GM21390 (cell line): ENCODE measurements at regions not wholly inside any gene's neighbourhood (a gene's known extent, or its start where the extent isn't known, plus 50 kb on each side); places are given as distances from the start of the nearest gene placed in this dataset.

Experiments used
- ATAC-seq: cut with Tn5 transposase; IDR thresholded peaks from one replicate; pipeline ENCODE4 v1.9.1; 2021; ENCODE audit not compliant: unreplicated experiment

- ATAC-seq: no peak
Observed at GRCh38 chr4:58711039-58711438, 1600.9 kb upstream of the IGFBP7 start.

GRCh38 chr4:58688568-58688967, 1578.4 kb upstream of the IGFBP7 start:
- ATAC-seq: no peak

- ATAC-seq: no peak
Observed at GRCh38 chr4:58679886-58680285, 1569.7 kb upstream of the IGFBP7 start.

GRCh38 chr4:58679051-58679450, 1568.9 kb upstream of the IGFBP7 start:
- no peak for ATAC-seq

- no peak for ATAC-seq
Observed at GRCh38 chr4:58669783-58670182, 1559.6 kb upstream of the IGFBP7 start.

GRCh38 chr4:58665649-58666048, 1555.5 kb upstream of the IGFBP7 start:
- ATAC-seq: no peak

- ATAC-seq: no peak
Observed at GRCh38 chr4:58658701-58659100, 1548.5 kb upstream of the IGFBP7 start.

- no peak for ATAC-seq
Observed at GRCh38 chr4:58653251-58653650, 1543.1 kb upstream of the IGFBP7 start.

- no peak for ATAC-seq
Observed at GRCh38 chr4:58649226-58649625, 1539.0 kb upstream of the IGFBP7 start.

GRCh38 chr4:58646126-58646525, 1535.9 kb upstream of the IGFBP7 start:
- ATAC-seq: no peak

- ATAC-seq: no peak
Observed at GRCh38 chr4:58644549-58644948, 1534.4 kb upstream of the IGFBP7 start.

- ATAC-seq: no peak
Observed at GRCh38 chr4:58636381-58636780, 1526.2 kb upstream of the IGFBP7 start.

- ATAC-seq: no peak
Observed at GRCh38 chr4:58617226-58617625, 1507.0 kb upstream of the IGFBP7 start.

- ATAC-seq: no peak
Observed at GRCh38 chr4:58611012-58611411, 1500.8 kb upstream of the IGFBP7 start.

- no peak for ATAC-seq
Observed at GRCh38 chr4:58606303-58606702, 1496.1 kb upstream of the IGFBP7 start.

GRCh38 chr4:58603951-58604350, 1493.8 kb upstream of the IGFBP7 start:
- ATAC-seq: no peak

- no peak for ATAC-seq
Observed at GRCh38 chr4:58602731-58603359, 1492.7 kb upstream of the IGFBP7 start.

GRCh38 chr4:58602022-58602421, 1491.8 kb upstream of the IGFBP7 start:
- ATAC-seq: no peak

GRCh38 chr4:58600290-58600689, 1490.1 kb upstream of the IGFBP7 start:
- ATAC-seq: no peak

GRCh38 chr4:58590722-58591121, 1480.5 kb upstream of the IGFBP7 start:
- no peak for ATAC-seq

- no peak for ATAC-seq
Observed at GRCh38 chr4:58587856-58588255, 1477.7 kb upstream of the IGFBP7 start.

- no peak for ATAC-seq
Observed at GRCh38 chr4:58566260-58566659, 1456.1 kb upstream of the IGFBP7 start.

- no peak for ATAC-seq
Observed at GRCh38 chr4:58564695-58565475, 1454.7 kb upstream of the IGFBP7 start.
